ENCODE measurements at regions not wholly inside any gene's neighbourhood (a gene's known extent, or its start where the extent isn't known, plus 50 kb on each side); places are given as distances from the start of the nearest gene placed in this dataset.

DNA sequence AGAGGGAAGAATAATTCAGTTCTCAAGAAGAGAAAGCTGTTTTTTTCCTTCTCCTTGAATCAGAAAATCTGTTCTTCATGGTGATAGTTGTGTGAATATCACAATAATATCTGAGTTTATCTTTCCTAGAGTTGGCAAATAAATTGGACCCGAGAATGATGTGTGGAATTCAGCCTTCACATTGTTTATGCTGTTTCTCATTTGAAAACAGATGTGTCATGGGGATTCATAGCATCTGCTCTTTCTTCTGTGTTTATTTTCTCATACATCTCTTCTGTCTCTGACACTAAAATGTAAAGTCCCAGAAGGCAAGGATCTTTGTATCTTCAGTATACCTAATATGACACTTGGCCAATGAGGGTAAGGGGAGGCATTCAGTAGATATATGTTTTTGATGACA lies 103.6 kb upstream of the SGK1 start:
- no peaks in the 10 kb centered on the region for H3K36me3 ChIP-seq (ENCODE audit: low read depth)
- TF ChIP-seq, protein P1, sequence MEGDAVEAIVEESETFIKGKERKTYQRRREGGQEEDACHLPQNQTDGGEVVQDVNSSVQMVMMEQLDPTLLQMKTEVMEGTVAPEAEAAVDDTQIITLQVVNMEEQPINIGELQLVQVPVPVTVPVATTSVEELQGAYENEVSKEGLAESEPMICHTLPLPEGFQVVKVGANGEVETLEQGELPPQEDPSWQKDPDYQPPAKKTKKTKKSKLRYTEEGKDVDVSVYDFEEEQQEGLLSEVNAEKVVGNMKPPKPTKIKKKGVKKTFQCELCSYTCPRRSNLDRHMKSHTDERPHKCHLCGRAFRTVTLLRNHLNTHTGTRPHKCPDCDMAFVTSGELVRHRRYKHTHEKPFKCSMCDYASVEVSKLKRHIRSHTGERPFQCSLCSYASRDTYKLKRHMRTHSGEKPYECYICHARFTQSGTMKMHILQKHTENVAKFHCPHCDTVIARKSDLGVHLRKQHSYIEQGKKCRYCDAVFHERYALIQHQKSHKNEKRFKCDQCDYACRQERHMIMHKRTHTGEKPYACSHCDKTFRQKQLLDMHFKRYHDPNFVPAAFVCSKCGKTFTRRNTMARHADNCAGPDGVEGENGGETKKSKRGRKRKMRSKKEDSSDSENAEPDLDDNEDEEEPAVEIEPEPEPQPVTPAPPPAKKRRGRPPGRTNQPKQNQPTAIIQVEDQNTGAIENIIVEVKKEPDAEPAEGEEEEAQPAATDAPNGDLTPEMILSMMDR (IDR thresholded peaks at IDR 0.05), result no peak
- H3K4me1 ChIP-seq (ENCODE audit: low read depth), result no peaks in the 10 kb centered on the region
- no peaks in the 10 kb centered on the region for H3K9me3 ChIP-seq
- ATAC-seq (no peak), DNase-seq (no peak)
- H3K4me3 ChIP-seq, result no peak overlapping the region
- intact Hi-C loops (cut with DNase I, micrococcal nuclease), result no loop called here

DNA sequence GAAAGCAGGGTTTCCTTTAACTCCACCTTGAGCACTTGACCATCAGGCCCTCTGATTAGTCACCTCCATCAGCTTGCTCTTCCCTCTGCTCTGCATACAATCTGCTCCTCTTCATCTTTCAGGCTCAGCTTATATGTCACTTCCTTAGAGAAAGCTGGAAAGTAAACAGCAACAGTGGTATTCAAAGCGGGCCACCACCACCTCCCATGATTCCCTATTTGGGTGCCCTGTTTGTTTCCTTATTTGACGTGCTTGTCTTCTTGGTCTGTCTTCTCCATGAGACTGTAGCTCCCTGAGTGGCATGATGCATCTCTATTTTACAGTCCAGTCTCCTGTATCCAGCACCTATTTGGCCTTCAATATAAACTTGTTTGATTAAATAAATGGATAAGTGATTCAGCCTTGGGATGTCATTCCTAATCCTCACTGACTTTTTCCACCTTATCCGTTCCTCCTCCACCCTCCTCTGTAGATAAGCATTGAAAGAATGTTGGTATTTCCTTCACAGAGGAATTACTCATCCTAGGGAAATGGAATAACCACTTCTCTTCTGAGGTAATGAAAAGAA lies 102.8 kb upstream of the SGK1 start:
- intact Hi-C loops (cut with DNase I, micrococcal nuclease), result no loop called here
- ATAC-seq, result no peak
- Histone ChIP-seq H3K4me3 (no peak overlapping the region), H3K4me1 (ENCODE audit: low read depth) (no peaks in the 10 kb centered on the region), H3K36me3 (ENCODE audit: low read depth) (no peaks in the 10 kb centered on the region), H3K9me3 (no peaks in the 10 kb centered on the region)
- DNase-seq, result no peak
- TF ChIP-seq, protein P1 (IDR thresholded peaks at IDR 0.05), result no peak

DNA sequence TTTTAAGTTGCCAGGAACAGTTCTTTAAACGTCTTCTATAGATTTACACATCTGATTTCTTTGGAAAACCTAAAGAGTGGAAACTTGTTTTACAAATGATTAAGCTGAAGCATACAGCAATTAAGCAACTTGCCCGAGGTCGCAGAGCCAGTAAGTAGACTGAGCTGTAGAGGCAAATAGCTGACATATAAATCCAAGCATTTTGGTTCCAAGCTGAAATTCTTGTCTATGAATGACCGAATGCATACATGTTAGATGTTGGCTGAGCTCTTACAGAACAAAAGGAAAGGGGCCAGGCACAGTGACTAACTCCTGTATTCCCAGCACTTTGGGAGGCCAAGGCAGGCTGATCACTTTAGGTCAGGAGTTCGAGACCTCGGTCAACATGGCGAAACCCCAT lies 101.8 kb upstream of the SGK1 start:
- intact Hi-C loops (cut with DNase I, micrococcal nuclease), result no loop called here

DNA sequence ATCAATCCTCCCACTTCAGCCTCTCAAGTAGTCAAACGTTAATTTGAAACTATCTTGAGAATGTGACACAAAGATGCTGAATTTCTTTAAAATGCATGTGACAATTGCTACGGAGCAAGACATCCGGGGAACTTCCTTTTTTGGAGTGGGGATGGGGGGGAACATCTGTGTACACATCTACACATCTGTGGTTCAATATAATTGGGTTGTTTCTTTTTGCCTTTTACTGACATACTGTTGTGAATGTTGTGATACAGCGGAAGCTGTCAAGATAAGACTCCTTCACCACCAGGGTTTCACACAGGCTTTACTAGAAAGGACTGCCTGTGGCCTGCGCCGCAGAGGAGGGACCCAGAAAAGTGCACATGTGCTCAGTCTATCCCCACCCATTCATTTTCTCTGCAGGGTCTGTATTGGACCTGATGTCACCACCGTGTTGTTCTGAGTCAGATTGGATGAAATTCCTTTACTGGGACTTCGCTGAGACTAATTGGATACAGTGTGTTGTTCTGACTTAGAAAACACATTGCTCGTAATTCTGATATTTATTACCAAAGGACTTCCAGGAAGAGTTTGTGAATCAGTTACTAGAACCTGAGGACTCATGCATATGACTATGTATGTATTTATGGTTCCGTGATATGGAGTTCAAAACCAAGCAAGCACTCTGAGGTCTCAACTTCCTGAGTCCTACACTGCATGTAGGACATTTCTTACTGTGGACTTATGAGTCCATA lies 98.7 kb upstream of the SGK1 start:
- peak; percentile 80 for ATAC-seq
- no peaks in the 10 kb centered on the region for H3K9me3 ChIP-seq
- no peaks in the 10 kb centered on the region for H3K36me3 ChIP-seq (ENCODE audit: low read depth)
- no peaks in the 10 kb centered on the region for H3K4me1 ChIP-seq (ENCODE audit: low read depth)
- TF ChIP-seq, protein P1 (IDR thresholded peaks at IDR 0.05), result no peak
- no peak for DNase-seq
- no peak overlapping the region for H3K4me3 ChIP-seq
- intact Hi-C loops (cut with DNase I, micrococcal nuclease), result no loop called here

More for the DNA sequence above, 101.8 kb upstream of the SGK1 start:
- ATAC-seq (no peak), DNase-seq (no peak)
- Histone ChIP-seq H3K4me1 (ENCODE audit: low read depth) (no peaks in the 10 kb centered on the region), H3K4me3 (no peak overlapping the region), H3K36me3 (ENCODE audit: low read depth) (no peaks in the 10 kb centered on the region), H3K9me3 (no peaks in the 10 kb centered on the region)
- TF ChIP-seq, protein P1 (IDR thresholded peaks at IDR 0.05), result no peak

DNA sequence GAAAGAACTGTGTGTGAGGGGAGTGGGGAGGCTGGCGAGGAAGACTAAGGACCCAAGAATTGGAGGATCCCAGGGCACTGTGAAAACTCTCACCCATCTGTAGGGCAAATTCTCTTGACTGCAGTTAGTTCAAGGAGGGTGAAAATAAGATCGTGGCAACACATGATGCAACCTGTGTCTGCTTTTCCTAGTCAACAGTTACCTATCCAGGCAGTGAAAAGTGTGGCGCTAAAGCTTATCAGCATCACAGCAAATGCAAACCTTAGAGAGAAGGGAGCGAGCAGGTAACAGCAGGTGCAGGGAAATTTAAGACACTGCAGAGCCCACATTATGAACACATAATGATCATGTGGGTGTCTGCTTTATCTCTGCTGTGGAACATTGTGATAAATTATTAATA lies 97.7 kb upstream of the SGK1 start:
- Histone ChIP-seq H3K36me3 (ENCODE audit: low read depth) (no peaks in the 10 kb centered on the region), H3K9me3 (no peaks in the 10 kb centered on the region), H3K4me1 (ENCODE audit: low read depth) (no peaks in the 10 kb centered on the region), H3K4me3 (no peak overlapping the region)
- DNase-seq (no peak), ATAC-seq (no peak)
- intact Hi-C loops (cut with DNase I, micrococcal nuclease), result no loop called here
- TF ChIP-seq, protein P1 (IDR thresholded peaks at IDR 0.05), result no peak

Measured in mucosa of descending colon (tissue), 3 donors.